GM23338 (cell line): ENCODE measurements at regions not wholly inside any gene's neighbourhood (a gene's known extent, or its start where the extent isn't known, plus 50 kb on each side); places are given as distances from the start of the nearest gene placed in this dataset.

Experiments used
- CREB1 ChIP-seq: fragments of 250-450 bp; sonication (Bioruptor Pico); IDR thresholded peaks from 2 replicates; pipeline ENCODE4 v1.5.0; 2020; ENCODE audit warnings: low read depth, mild to moderate bottlenecking, moderate library complexity
- EZH2 ChIP-seq: fragments of 200-600 bp; sonication (generic); IDR thresholded peaks from one replicate; pipeline ENCODE4 v1.8.0; 2017; ENCODE audit warnings: antibody characterized with exemption, mild to moderate bottlenecking, low read depth; ENCODE audit not compliant: unreplicated experiment
- EZH2phosphoT487 ChIP-seq: fragments of 200-600 bp; sonication (generic); IDR thresholded peaks from one replicate; pipeline ENCODE4 v1.8.1; 2018; ENCODE audit warnings: antibody characterized with exemption; ENCODE audit not compliant: unreplicated experiment
- POLR2AphosphoS5 ChIP-seq: IDR thresholded peaks from 2 replicates; pipeline ENCODE4 v1.6.1; 2016; ENCODE audit warnings: antibody characterized with exemption, low read depth
- TF ChIP-seq, protein P1 (sequence below), 2 experiments: fragments of 200-600 bp in 1 of 2; sonication (generic) in 1 of 2; conservative IDR thresholded peaks; 2 replicates each; pipeline versions ENCODE4 v1.5.1 to v1.6.1; 2016 to 2017; ENCODE audit warnings: antibody characterized with exemption in 2 of 2, low read depth in 2 of 2, mild to moderate bottlenecking in 2 of 2, moderate library complexity in 1 of 2
- TF ChIP-seq, protein P2 (sequence below): IDR thresholded peaks from one replicate; pipeline ENCODE4 v1.6.1; 2018; ENCODE audit warnings: antibody characterized with exemption; ENCODE audit not compliant: unreplicated experiment

DNA sequence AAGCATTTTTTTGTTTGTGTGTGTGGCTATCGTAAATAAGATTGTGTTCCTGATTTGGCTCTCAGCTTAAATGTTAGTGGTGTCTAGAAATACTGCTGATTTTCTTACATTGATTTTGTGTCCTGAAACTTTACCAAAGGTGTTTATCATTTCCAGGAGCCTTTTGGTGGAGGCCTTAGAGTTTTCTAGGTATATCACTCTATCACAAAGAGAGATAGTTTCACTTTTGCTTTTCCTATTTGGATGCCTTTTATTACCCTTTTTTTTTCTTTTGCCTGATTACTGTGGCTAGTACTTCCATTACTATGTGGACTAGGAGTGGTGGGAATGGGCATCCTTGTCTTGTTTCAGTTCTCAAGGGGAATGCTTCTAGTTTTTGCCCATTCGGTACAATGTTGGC lies 109.6 kb downstream of the S1PR1 start:
- TF ChIP-seq EZH2 = no peak
- TF ChIP-seq, protein P1, sequence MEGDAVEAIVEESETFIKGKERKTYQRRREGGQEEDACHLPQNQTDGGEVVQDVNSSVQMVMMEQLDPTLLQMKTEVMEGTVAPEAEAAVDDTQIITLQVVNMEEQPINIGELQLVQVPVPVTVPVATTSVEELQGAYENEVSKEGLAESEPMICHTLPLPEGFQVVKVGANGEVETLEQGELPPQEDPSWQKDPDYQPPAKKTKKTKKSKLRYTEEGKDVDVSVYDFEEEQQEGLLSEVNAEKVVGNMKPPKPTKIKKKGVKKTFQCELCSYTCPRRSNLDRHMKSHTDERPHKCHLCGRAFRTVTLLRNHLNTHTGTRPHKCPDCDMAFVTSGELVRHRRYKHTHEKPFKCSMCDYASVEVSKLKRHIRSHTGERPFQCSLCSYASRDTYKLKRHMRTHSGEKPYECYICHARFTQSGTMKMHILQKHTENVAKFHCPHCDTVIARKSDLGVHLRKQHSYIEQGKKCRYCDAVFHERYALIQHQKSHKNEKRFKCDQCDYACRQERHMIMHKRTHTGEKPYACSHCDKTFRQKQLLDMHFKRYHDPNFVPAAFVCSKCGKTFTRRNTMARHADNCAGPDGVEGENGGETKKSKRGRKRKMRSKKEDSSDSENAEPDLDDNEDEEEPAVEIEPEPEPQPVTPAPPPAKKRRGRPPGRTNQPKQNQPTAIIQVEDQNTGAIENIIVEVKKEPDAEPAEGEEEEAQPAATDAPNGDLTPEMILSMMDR (conservative IDR thresholded peaks at IDR 0.05; ENCODE audit: low read depth in 2 of 2) = no peak
- no peak for TF ChIP-seq POLR2AphosphoS5
- TF ChIP-seq CREB1 = no peak
- no peak for TF ChIP-seq EZH2phosphoT487
- TF ChIP-seq, protein P2, sequence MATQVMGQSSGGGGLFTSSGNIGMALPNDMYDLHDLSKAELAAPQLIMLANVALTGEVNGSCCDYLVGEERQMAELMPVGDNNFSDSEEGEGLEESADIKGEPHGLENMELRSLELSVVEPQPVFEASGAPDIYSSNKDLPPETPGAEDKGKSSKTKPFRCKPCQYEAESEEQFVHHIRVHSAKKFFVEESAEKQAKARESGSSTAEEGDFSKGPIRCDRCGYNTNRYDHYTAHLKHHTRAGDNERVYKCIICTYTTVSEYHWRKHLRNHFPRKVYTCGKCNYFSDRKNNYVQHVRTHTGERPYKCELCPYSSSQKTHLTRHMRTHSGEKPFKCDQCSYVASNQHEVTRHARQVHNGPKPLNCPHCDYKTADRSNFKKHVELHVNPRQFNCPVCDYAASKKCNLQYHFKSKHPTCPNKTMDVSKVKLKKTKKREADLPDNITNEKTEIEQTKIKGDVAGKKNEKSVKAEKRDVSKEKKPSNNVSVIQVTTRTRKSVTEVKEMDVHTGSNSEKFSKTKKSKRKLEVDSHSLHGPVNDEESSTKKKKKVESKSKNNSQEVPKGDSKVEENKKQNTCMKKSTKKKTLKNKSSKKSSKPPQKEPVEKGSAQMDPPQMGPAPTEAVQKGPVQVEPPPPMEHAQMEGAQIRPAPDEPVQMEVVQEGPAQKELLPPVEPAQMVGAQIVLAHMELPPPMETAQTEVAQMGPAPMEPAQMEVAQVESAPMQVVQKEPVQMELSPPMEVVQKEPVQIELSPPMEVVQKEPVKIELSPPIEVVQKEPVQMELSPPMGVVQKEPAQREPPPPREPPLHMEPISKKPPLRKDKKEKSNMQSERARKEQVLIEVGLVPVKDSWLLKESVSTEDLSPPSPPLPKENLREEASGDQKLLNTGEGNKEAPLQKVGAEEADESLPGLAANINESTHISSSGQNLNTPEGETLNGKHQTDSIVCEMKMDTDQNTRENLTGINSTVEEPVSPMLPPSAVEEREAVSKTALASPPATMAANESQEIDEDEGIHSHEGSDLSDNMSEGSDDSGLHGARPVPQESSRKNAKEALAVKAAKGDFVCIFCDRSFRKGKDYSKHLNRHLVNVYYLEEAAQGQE = no peak
